Activated CD4-positive, alpha-beta T cell treated with anti-CD3 and anti-CD28 coated beads, Interleukin-2, Interleukin-4, amounts not matched to agents 100 ng/mL and 50 ng/mL, durations not matched to agents 16 hours and 8 hours (primary cell): ENCODE measurements at regions not wholly inside any gene's neighbourhood (a gene's known extent, or its start where the extent isn't known, plus 50 kb on each side); places are given as distances from the start of the nearest gene placed in this dataset.
A peak's percentile ranks its signal among the peaks of the same experiment; 100 is the strongest.

Experiments used
- DNase-seq: peaks from one replicate; pipeline ENCODE4 v3.0.0-alpha.2; 2020; ENCODE audit warnings: low spot score

DNA sequence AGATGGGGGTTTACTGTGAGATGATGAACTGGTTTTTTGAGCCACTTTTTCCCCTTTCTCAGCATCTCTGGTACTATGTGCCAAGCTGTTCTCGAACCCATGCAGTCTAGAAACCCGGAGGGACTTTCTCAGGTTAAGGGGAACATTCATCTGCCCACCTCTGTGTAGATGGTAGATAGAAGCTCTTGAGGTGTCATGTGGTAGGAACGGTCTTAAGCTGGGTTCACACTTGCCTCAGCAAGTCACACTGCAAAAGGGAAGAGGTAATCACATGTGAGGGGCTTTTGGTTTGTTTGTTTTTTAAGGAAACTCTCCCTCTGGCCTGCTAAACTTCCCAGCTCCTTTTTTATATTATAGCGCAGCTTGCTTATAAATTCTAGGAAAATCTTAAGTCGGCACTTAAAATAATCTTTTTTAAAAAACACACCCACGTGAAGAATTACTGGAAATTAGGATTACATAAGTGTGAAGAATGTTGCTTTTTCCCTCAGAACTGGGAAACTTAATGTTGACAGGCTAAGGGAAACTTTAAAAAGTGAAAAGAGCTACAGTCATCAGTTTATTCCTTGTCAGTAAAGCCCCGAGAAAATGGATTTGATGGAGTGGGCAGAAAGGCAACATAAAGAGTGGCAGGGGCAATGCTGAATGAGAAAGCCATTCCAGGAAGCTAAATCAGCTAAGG lies 430.3 kb downstream of the ARHGEF28 start:
- no peak for DNase-seq

DNA sequence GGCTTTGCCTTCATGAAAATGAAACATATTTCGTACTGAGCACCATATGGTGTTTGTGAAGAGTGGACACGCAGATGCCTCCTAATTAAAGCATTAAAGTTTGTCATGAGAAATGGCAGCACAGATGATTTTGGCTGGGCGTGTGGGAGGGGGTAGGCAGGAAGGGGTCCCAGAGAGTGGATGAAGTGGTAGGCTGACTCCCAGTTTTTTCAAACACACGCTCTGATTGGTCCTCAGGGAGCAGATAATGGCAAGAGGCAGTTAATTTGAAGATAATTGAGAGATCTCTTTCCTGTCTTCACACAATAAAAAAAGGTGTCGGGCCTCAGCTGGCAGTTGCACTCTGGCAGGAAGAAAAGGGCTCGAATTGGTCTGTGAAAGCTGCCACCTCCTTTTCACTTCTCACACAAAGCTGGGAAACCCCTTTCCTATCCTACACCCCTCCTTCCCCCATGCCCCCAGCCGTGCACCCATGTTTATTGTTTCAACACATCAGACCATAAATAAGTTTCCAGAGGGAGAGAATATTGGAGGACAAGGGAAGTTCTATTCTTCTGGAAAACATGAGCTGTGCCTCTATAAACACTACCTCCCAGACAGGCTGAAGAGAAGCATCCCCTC lies 429.6 kb downstream of the ARHGEF28 start:
- no peak for DNase-seq

DNA sequence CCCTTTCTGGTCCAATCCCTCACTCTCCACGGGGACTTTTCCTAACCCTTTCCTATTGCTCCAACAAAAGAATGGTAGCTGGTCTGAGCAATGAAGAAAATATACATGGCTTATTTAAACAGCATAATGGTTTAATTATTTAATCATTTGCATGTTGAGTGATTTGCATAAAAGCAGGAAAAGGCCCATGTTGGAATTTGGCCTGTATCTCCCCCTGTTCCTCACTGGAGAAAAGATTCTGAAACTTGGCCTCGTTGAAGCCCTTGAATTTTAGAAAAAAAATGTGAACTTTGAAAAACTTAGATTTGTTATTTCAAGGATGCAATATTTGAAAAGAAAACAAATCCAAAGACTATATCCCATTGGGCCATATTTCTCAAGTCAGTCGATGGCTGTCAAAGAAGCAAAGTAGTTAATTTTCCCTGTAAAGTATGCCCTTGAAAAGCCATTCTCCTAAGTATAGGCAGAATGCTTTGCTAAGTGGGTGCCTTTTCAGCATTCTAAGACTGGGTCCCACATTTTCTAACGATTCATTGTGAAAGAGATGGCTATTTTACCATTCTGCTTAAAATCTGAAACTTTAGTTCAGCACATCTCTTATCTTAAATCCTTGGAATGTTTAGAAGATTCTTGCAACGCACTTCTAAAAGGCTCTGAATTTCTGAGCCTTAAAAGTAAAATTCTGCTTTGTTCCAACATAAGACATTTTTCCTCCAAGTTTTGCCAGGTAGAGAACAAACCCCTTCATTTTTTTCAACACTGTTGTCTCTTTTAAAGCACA lies 428.8 kb downstream of the ARHGEF28 start:
- no peak for DNase-seq

DNA sequence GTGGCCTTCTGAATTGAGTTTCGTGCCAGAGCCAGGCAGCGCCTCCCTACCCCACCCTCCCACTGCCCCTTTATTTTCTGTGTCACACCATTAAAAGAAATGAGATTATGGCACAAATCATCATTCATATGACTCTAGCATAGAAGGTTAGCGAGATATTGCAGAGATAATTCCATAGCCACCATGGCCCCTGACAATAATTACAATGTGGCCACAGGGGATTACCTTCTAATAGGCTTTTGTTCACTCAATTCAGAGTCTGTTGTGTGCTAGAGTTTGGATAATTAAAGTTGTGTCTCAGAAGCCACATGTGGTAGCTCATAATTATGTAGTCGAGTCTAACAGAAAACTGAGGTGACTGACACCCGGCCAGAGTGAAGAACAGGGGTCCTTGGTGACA lies 428.1 kb downstream of the ARHGEF28 start:
- DNase-seq, result no peak

DNA sequence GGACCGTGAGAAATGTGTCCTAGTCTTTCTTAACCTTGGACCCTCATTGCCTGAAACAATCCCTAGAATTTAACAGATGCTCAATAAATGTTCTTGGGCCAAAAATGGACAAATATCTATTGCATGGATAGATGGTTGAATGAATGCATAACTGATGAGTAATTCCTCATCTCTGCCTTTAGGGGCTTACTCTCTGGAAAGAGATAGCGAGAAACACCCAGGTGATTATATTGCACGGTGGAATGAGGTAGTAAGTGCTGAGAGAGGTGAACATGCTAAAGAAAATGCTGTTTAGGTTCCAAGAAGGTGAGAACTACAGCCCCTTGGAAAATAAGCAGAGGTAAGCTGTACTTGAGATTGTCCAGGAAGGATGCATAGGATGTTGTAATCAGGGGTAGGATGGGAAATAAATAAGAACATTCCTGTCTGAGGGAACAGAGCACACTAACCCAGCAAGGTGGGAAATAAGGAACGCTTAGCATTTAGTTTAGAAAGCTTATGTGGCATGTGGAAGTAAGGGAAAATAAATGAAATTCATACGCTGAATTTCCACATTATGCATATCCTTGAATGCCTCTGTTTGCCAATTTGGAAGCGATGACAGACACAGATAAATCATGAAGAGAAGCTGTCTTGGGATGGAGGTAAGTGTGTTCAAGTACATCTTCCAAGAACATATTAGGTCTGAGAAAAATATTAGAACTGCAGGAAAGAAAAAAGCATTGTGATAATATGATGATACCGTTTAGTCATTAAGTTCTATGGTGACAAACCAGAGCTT lies 426.6 kb downstream of the ARHGEF28 start:
- no peak for DNase-seq

DNA sequence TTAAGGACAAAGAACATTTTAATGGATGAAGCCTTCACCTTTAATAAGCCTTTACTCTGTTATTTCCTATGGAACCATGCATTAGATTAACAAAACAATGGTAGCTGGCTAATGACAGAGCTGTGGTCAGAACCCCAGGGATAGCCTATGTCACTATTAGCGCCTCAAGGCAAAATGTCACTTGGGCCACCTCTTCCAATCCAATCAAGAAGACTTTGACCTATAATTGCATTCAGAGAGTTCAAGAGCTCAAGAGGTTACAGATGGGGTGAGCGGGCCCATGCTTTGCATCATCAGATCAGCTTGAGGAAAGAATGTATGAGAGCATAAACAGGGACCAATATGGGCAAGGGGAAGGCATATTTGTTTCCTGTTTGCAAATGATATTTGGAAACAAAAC lies 425.1 kb downstream of the ARHGEF28 start:
- DNase-seq, result no peak

DNA sequence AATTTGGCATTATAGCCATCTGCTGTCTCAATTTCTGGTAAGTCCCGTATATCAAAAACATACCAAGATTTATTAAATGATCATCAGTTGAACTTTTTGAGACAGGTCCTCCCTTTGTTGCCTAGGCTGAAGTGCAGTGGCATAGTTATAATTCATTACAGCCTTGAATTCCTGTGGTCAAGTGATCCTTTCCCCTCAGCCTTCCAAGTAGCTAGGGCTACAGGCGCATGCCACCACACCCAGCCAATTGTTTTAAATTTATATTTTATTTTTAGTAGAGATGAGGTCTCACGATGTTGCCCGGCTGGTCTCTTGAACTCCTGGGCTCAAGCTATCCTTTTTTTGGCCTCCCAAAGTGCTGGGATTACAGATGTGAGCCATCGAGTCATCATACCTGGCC lies 418.9 kb downstream of the ARHGEF28 start:
- no peak for DNase-seq

DNA sequence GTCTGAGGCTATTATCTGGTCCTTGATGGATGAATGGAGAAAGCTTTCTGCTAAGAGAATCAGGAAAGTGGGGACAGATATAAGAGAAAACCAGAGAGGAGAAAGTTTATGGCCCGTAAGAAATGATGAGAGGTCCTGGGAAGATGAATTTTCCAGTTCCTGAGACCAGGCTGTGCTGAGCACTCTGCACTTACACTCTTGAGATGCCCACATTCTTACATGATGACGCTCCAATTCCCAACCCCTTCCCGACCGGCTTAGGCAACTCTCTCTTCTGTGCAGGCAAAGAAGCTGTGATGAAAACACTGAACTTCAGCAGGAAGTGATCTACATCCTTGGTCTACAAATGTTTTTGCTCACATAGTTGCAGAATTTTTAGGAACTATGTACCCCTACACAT lies 417.0 kb downstream of the ARHGEF28 start:
- DNase-seq, result no peak

DNA sequence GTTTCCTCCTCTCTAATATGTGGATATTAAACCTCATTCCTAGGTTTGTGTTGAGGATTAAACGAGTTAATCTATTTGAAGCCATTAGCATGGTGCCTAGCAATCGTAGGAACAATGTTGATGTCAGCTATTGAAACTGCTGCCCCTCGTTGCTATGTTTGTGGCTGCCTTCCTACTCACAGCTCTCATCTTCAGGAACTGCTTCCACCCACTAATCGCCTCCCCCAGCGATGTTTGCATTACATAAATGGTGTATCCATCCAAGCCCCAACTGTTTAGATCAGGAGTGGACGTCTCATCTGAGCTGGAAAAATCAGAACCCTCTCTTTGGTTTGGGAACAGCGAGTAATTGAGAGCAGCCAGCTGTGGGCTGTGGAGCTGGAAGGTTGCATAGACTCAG lies 416.6 kb downstream of the ARHGEF28 start:
- no peak for DNase-seq

DNA sequence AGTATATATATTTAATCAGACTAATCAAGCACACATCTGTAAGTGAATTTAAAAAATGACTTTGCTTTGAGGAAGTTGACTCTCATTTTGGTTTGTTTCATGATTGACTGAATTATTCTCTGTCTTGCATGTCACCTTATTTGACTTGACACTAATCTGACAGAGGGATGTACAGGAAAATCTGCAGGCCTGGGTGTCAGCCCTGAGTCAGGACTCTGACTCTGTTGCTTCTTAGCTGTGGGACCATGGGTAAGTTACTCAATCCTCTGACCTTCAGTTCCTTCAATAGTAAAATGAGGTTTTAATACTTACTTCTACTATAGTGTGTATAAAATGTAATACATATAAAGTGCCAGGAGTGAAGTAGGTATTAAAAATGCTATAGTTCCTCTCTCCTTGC lies 415.9 kb downstream of the ARHGEF28 start:
- no peak for DNase-seq

DNA sequence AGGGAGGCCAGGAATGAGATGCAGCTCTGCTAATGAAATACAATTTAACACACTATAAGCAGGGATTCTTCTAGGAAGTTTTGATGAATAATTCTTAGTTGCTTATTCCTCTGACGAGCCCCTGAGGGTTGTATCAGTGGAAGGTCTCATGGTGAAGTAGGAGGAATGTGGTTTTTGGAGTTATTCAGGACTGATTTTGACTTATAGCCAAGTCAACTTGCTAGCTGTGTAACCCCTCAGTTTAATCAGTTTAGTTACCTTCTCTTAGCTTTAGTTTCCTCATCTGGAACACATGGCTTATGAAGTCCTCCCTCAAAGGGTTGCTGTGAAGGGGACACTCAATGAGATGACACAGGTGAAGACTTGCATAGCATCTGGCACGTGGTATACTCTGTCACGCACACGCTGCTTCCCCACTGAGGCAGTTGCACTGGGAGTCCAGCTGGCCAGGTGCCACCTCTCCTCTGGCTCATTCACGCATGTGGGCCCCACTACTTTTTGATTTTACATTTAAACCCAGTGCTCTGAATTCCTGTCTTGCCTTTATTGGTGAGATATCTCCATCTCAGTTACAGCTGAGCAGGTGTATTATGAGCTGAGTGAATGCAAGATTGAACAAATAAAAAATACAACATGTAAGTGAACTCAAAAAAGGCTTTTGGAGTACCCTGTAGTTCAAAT lies 415.0 kb downstream of the ARHGEF28 start:
- no peak for DNase-seq

DNA sequence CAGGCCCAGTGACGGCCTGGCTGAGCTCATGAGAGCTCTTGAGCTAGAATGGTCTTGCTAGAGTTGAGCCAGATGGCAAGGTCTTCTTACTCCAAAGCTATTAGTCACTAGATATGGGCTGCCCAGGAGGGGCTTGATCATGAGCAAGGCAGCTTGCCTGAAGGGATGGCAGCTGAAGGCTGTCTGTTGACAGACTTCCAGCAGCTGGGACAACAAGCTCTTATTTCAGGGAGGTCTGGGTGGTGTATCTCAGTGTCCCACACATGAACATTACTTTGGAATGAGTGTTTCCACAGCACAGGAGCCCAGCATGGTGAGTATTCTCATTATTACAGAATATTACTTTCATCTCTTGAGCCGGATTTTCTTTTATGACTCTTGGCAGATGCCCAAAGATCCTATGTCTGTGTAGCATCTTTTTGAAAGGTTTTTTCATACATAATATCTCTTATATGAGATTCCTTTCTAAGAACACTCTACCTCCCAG lies 414.1 kb downstream of the ARHGEF28 start:
- DNase-seq, result no peak

DNA sequence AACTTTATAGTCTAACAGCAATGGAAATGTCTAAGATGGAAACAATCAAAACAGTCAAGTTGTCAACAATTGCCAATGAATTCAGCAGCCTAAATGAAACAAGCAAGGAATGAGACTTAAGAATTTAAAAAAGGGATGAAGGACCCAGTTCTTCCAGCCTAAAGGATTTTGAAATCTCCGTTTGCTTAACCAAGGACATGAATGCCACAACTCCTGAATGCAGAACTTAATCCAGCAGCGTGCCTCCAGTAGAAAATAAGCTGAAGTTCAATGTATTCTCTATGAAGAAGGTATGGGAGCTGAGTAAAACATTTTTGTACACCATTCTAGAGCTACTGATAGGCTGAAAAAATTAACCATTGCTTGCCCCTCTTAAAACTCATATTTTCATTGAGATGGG lies 411.3 kb downstream of the ARHGEF28 start:
- DNase-seq, result no peak

DNA sequence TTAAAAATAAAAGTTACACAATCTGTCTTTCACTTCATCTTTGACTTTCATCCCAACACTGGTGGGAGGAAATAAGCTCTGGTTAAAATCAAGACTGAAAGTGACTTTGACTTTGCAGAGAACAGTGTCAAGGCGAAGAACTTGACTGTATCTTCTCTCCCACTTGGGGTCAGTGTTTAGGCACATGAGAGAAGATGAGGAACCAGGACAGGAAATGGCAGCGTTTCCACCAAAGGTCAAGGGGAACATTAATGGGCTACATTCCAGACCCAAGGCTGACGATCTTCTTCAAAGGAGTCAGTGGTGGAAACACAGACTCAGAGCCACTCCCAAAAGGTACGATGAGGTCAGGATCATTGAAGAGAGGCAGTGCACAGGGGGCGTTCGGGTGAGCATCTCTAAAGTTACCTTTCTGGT lies 409.5 kb downstream of the ARHGEF28 start:
- peak; percentile 19 for DNase-seq

DNA sequence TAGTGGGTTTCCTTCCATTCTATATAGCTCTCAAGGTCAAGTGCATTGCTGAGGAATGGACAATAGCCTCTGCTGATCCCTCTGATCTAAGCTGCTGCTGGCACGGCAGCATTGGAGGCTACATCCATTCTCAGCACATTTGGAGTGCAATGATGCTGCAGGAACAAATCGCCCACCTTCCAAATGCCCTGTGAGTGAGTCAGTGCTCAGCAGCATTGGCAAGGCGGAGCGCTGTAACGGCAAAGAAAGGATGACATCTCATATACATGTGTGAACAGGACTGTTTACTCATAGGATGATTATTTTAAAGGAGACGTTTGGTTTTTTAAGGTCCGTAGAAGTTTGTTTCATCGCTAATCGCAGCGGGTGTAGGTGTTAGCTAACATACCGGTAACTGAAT lies 408.7 kb downstream of the ARHGEF28 start:
- no peak for DNase-seq

DNA sequence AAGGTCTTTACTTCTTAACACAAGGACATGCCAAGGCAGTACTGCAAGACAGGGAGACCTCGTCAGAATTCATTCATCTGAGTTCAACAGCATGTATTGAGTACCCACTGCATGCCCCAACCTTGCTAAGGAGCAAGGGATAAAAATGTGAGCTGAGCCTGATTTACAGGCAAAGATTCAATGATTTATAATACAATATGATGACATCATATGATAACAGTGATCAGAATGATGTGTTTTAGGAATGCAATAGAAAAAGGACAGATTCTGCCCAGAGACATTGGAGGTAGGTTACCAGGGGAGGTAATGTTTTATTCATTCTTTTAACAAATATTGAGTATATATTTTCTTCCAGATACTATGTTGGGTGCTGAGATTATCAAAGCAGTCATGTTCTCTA lies 406.6 kb downstream of the ARHGEF28 start:
- no peak for DNase-seq

DNA sequence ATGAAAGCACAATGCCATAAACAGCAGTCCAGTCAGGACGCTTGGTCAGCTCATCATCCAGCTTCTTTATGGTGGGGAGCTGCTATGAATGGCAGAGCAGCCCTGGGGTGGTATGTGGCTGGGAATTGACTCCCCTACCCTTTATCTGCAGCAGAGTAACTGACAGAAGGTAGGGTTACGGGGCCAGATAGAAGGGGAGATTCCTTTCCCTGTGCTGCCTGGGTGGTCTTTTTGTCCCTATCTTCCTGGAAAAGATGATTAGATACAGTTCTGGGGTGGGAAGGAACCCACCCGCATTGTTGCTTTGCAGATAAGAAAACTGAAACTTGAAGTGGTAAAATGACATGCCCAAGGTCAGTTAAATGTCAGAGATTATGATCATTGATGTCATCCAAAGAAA lies 405.5 kb downstream of the ARHGEF28 start:
- no peak for DNase-seq

DNA sequence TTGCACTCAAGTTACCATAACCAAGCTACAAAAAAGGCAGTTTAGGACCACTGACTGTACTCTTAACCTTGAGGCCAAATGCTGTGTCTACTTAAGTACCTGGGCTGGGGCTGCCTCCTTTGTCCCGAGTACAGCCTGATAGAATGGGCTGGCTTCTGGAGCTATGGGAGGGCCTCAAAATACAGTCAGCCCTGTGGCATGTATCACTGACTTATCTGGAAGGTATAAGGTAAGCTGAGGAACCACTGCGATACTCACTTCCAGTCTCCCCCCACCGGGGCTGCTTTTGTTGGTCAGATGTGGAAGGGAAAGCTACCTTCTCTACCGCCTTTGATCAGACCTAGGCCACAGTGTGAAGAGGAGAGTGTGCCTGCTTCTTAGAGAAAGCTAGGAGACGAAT lies 404.8 kb downstream of the ARHGEF28 start:
- no peak for DNase-seq

DNA sequence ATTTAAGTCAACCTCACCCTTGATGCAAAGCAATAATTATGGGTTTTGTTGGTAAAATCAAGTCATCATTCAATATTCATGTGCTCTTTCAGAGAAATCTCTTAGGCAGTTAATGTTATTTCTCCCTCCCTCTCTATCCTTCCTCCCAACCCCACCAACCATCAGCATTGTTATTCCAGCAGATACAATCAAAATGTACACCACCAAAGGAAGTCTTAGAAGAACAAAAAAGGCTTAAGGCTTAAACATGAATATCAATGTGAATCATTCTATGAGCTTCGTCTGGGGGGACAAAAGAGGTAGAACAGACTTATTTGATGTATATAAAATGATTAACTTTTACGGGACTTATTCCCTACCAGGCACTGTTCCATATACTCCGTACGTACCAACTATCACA lies 404.4 kb downstream of the ARHGEF28 start:
- DNase-seq, result no peak

DNA sequence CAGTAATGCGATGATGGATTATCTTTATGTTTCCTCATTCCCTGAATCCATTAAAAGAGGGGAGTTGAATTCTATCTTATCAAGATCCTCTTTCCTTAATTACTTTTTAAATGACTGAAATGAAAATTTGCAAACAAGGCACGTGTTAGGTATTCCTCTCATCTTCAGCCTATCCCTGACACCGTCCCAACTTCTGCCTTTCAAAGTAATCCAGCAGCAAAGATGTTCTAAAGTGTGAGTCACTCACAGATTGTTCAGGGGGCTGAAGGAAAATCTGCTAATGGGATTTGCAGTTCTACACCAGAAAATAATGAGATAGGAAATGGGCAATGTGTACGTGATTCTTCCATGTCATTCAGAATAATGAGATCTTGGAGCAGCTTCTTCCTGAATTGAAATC lies 403.0 kb downstream of the ARHGEF28 start:
- DNase-seq, result no peak

DNA sequence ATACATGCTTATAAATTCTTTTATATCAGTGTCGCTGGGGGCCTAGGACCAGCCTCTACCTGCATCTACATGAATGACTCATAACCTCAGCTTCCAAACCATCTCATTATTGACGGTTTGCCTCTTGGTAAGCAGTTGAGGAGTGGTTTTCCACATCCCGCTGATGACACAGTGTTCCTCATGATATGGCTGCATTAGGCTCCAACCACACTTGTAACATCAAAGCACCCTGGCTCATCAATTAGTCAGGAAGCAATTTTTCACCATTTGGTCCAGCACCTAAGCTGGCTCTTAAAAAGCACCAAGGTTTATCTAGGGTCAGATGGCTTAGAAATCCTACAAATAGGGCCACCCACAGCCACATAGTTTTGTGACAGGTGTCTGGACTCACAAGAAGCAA lies 402.4 kb downstream of the ARHGEF28 start:
- no peak for DNase-seq
